ENCODE measurements at regions not wholly inside any gene's neighbourhood (a gene's known extent, or its start where the extent isn't known, plus 50 kb on each side); places are given as distances from the start of the nearest gene placed in this dataset.

- ChIA-PET POLR2A (no interaction called here), CTCF (no interaction called here)
- H3K4me3 ChIP-seq (ENCODE audit: low read depth, low read length), result no peak overlapping the region
- DNase-seq (ENCODE audit: low read depth, low spot score), result no peak
- no peak for TF ChIP-seq CTCF (IDR thresholded peaks at IDR 0.05; ENCODE audit: insufficient read depth, low read length, missing control alignments)
Observed at GRCh38 chr2:22248851-22249250, 1125.1 kb downstream of the TDRD15 start.

- POLR2A ChIA-PET, result no interaction called here
Observed at GRCh38 chr2:22253171-22253570, 1129.4 kb downstream of the TDRD15 start.

GRCh38 chr2:22261165-22261564, 1123.8 kb upstream of the KLHL29 start:
- ChIA-PET CTCF (no interaction called here), POLR2A (no interaction called here)
- DNase-seq (ENCODE audit: low read depth, low spot score), result no peak
- no peak overlapping the region for H3K4me3 ChIP-seq (ENCODE audit: low read depth, low read length)
- no peak for TF ChIP-seq CTCF (IDR thresholded peaks at IDR 0.05; ENCODE audit: insufficient read depth, low read length, missing control alignments)

More at GRCh38 chr2:22253171-22253570, 1129.4 kb downstream of the TDRD15 start:
- no peak for TF ChIP-seq CTCF (IDR thresholded peaks at IDR 0.05; ENCODE audit: insufficient read depth, low read length, missing control alignments)
- no peak for DNase-seq (ENCODE audit: low read depth, low spot score)
- CTCF ChIA-PET, result no interaction called here
- no peak overlapping the region for H3K4me3 ChIP-seq (ENCODE audit: low read depth, low read length)

GRCh38 chr2:22270341-22270740, 1114.6 kb upstream of the KLHL29 start:
- ChIA-PET POLR2A (no interaction called here), CTCF (no interaction called here)
- no peak for TF ChIP-seq CTCF (IDR thresholded peaks at IDR 0.05; ENCODE audit: insufficient read depth, low read length, missing control alignments)
- no peak overlapping the region for H3K4me3 ChIP-seq (ENCODE audit: low read depth, low read length)
- DNase-seq (ENCODE audit: low read depth, low spot score), result no peak

GRCh38 chr2:22273853-22274252, 1111.1 kb upstream of the KLHL29 start:
- ChIA-PET CTCF (no interaction called here), POLR2A (no interaction called here)
- H3K4me3 ChIP-seq (ENCODE audit: low read depth, low read length), result no peak overlapping the region
- TF ChIP-seq CTCF (IDR thresholded peaks at IDR 0.05; ENCODE audit: insufficient read depth, low read length, missing control alignments), result no peak
- no peak for DNase-seq (ENCODE audit: low read depth, low spot score)

- no peak overlapping the region for H3K4me3 ChIP-seq (ENCODE audit: low read depth, low read length)
- TF ChIP-seq CTCF (IDR thresholded peaks at IDR 0.05; ENCODE audit: insufficient read depth, low read length, missing control alignments), result no peak
- ChIA-PET CTCF (no interaction called here), POLR2A (no interaction called here)
- DNase-seq (ENCODE audit: low read depth, low spot score), result no peak
Observed at GRCh38 chr2:22274661-22275060, 1110.3 kb upstream of the KLHL29 start.

Data from AG04449 (cell line).